Breast epithelium (tissue), 3 donors: ENCODE measurements at regions not wholly inside any gene's neighbourhood (a gene's known extent, or its start where the extent isn't known, plus 50 kb on each side); places are given as distances from the start of the nearest gene placed in this dataset.

ENCODE experiments used
- CTCF ChIP-seq, 3 donors: fragments of 450-650 bp; IDR thresholded peaks; one replicate each; pipeline ENCODE4 v1.5.1; 2016 to 2017; ENCODE audit warnings: antibody characterized with exemption in 3 of 3, mild to moderate bottlenecking in 3 of 3, moderate library complexity in 3 of 3
- POLR2A ChIP-seq: fragments of 450-650 bp; IDR thresholded peaks from one replicate; pipeline ENCODE4 v1.6.1; 2016; ENCODE audit warnings: antibody characterized with exemption, mild to moderate bottlenecking, moderate library complexity

GRCh38 chr6:126235363-126235762 is 104.6 kb upstream of the CENPW start:
- TF ChIP-seq CTCF (IDR thresholded peaks at IDR 0.05) = no peak
- TF ChIP-seq POLR2A = no peak
